CD14-positive monocyte (primary cell): ENCODE measurements at regions not wholly inside any gene's neighbourhood (a gene's known extent, or its start where the extent isn't known, plus 50 kb on each side); places are given as distances from the start of the nearest gene placed in this dataset.

ENCODE experiments used
- DNase-seq, 3 donors: peaks; one replicate each; pipeline ENCODE4 v3.0.0-alpha.2; 2011 to 2022
- H2AFZ ChIP-seq: 2 replicates; pipeline ENCODE4 v1.6.0; 2012; ENCODE audit warnings: mild to moderate bottlenecking, low read depth, low read length, inconsistent platforms; ENCODE audit not compliant: insufficient read depth, poor library complexity, severe bottlenecking
- H3K27ac ChIP-seq, 2 donors: 1 replicate in 1 of 2; 2 replicates in 1 of 2; pipeline ENCODE4 v1.5.1; 2012 to 2013; ENCODE audit warnings: low read length in 2 of 2, control low read depth in 1 of 2, inconsistent platforms in 1 of 2, low read depth in 1 of 2, mild to moderate bottlenecking in 1 of 2
- H3K27me3 ChIP-seq, 2 donors: one replicate each; pipeline versions ENCODE4 v1.6.0 to v1.6.1; 2011 to 2013; ENCODE audit warnings: low read length in 2 of 2; ENCODE audit not compliant: control insufficient read depth in 2 of 2, insufficient read depth in 2 of 2
- H3K36me3 ChIP-seq, 2 donors: replicated peaks in 1 of 2; 1 replicate in 1 of 2; 2 replicates in 1 of 2; pipeline versions ENCODE4 v1.5.1 to v1.6.1; 2012 to 2013; ENCODE audit warnings: low read length in 2 of 2, control low read depth in 1 of 2, inconsistent platforms in 1 of 2, mild to moderate bottlenecking in 1 of 2; ENCODE audit not compliant: insufficient read depth in 2 of 2, control insufficient read depth in 1 of 2
- H3K4me1 ChIP-seq, 2 donors: 1 replicate in 1 of 2; 2 replicates in 1 of 2; pipeline versions ENCODE4 v1.5.1 to v1.6.1; 2012 to 2013; ENCODE audit warnings: low read length in 2 of 2, control low read depth in 1 of 2, inconsistent platforms in 1 of 2, mild to moderate bottlenecking in 1 of 2, moderate library complexity in 1 of 2; ENCODE audit not compliant: insufficient read depth in 2 of 2, control insufficient read depth in 1 of 2
- H3K4me2 ChIP-seq: replicated peaks from 2 replicates; pipeline ENCODE3; 2012; ENCODE audit warnings: low read length, moderate library complexity, mild to moderate bottlenecking; ENCODE audit not compliant: poor library complexity, severe bottlenecking; ENCODE audit errors: extremely low read depth
- H3K4me3 ChIP-seq, 3 experiments: fragments of 200-600 bp in 1 of 3; sonication (generic) in 1 of 3; replicated peaks in 1 of 3; 1 replicate in 2 of 3; 2 replicates in 1 of 3; pipeline ENCODE4 v1.5.1; 2011 to 2013; ENCODE audit warnings: low read length in 3 of 3, mild to moderate bottlenecking in 3 of 3, control low read depth in 2 of 3, low read depth in 2 of 3, inconsistent platforms in 1 of 3, moderate library complexity in 1 of 3
- H3K79me2 ChIP-seq: 2 replicates; pipeline ENCODE4 v1.6.0; 2012; ENCODE audit warnings: mild to moderate bottlenecking, control low read depth, inconsistent platforms, low read length, moderate library complexity; ENCODE audit not compliant: insufficient read depth
- H3K9ac ChIP-seq: 2 replicates; pipeline ENCODE4 v1.6.0; 2017; ENCODE audit warnings: low read length, mild to moderate bottlenecking; ENCODE audit not compliant: insufficient read depth, poor library complexity, severe bottlenecking
- H3K9me3 ChIP-seq, 2 donors: replicated peaks in 1 of 2; 1 replicate in 1 of 2; 2 replicates in 1 of 2; pipeline versions ENCODE4 v1.5.1 to v1.6.1; 2012 to 2013; ENCODE audit warnings: low read length in 2 of 2, control low read depth in 1 of 2; ENCODE audit not compliant: control insufficient read depth in 1 of 2, insufficient read depth in 1 of 2
- H4K20me1 ChIP-seq: 2 replicates; pipeline ENCODE4 v1.6.0; 2012; ENCODE audit warnings: mild to moderate bottlenecking, low read length, control low read depth, moderate library complexity; ENCODE audit not compliant: insufficient read depth
- H3K27ac Mint-ChIP-seq, 7 donors: one replicate each; pipeline ENCODE4 v1.8.0; 2020; ENCODE audit warnings: mild to moderate bottlenecking in 7 of 7, mixed read lengths in 7 of 7, moderate library complexity in 6 of 7, inconsistent platforms in 2 of 7
- H3K27me3 Mint-ChIP-seq, 3 donors: one replicate each; pipeline ENCODE4 v1.8.0; 2021 to 2022; ENCODE audit warnings: low read depth in 3 of 3, mild to moderate bottlenecking in 3 of 3, mixed read lengths in 3 of 3, moderate library complexity in 3 of 3, inconsistent platforms in 1 of 3
- H3K36me3 Mint-ChIP-seq, 2 donors: one replicate each; pipeline ENCODE4 v1.8.0; 2020; ENCODE audit warnings: mixed read lengths in 2 of 2, inconsistent platforms in 1 of 2, mild to moderate bottlenecking in 1 of 2
- H3K4me1 Mint-ChIP-seq: one replicate; pipeline ENCODE4 v1.8.0; 2020; ENCODE audit warnings: mild to moderate bottlenecking, mixed read lengths
- H3K4me3 Mint-ChIP-seq, 2 donors: one replicate each; pipeline ENCODE4 v1.8.0; 2020; ENCODE audit warnings: mild to moderate bottlenecking in 2 of 2, mixed read lengths in 2 of 2, moderate library complexity in 1 of 2
- H3K9me3 Mint-ChIP-seq, 7 donors: one replicate each; pipeline ENCODE4 v1.8.0; 2020 to 2022; ENCODE audit warnings: mixed read lengths in 7 of 7, mild to moderate bottlenecking in 6 of 7, moderate library complexity in 6 of 7, inconsistent platforms in 2 of 7
- WGBS: methylation state at CpG from one replicate; pipeline ENCODE4 v1.1.5; 2013; ENCODE audit warnings: missing lambda C conversion rate; ENCODE audit not compliant: insufficient coverage; 5-methylcytosine and 5-hydroxymethylcytosine counted together
- intact Hi-C, 2 donors: fragments of 100-400 bp; cut with micrococcal nuclease; formaldehyde crosslinking; loops; one replicate each; pipeline versions ENCODE4 v1.15.0 to v1.15.1; 2023
- TF ChIP-seq, protein P1 (sequence below): fragments of 200-600 bp; IDR thresholded peaks from one replicate; pipeline ENCODE4 v1.8.0; 2022; ENCODE audit warnings: antibody characterized with exemption, mild to moderate bottlenecking

- no peaks in the 10 kb centered on the region for H4K20me1 ChIP-seq
- WGBS = 100% methylated on average over 1 of the region's 4 CpGs
- peaks cover 5 to 9% (median 7%) of the 10 kb centered on the region in 3 donors for H3K27me3 Mint-ChIP-seq
- H3K4me1 Mint-ChIP-seq = no peaks in the 10 kb centered on the region
- no peak overlapping the region for H3K27ac Mint-ChIP-seq
- no peak overlapping the region for H2AFZ ChIP-seq
- no peak overlapping the region for H3K4me3 Mint-ChIP-seq
- H3K36me3 ChIP-seq = no peaks in the 10 kb centered on the region
- H3K36me3 Mint-ChIP-seq = no peaks in the 10 kb centered on the region
- no peak overlapping the region for H3K9ac ChIP-seq
- intact Hi-C loops = no loop called here
- H3K4me1 ChIP-seq = no peaks in the 10 kb centered on the region
- no peak overlapping the region for H3K27ac ChIP-seq
- H3K27me3 ChIP-seq = no peaks in the 10 kb centered on the region
- TF ChIP-seq, protein P1, sequence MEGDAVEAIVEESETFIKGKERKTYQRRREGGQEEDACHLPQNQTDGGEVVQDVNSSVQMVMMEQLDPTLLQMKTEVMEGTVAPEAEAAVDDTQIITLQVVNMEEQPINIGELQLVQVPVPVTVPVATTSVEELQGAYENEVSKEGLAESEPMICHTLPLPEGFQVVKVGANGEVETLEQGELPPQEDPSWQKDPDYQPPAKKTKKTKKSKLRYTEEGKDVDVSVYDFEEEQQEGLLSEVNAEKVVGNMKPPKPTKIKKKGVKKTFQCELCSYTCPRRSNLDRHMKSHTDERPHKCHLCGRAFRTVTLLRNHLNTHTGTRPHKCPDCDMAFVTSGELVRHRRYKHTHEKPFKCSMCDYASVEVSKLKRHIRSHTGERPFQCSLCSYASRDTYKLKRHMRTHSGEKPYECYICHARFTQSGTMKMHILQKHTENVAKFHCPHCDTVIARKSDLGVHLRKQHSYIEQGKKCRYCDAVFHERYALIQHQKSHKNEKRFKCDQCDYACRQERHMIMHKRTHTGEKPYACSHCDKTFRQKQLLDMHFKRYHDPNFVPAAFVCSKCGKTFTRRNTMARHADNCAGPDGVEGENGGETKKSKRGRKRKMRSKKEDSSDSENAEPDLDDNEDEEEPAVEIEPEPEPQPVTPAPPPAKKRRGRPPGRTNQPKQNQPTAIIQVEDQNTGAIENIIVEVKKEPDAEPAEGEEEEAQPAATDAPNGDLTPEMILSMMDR = no peak
- no peaks in the 10 kb centered on the region for H3K9me3 ChIP-seq
- no peak for DNase-seq
- peaks cover 0 to 2% (median 0%) of the 10 kb centered on the region in 7 donors for H3K9me3 Mint-ChIP-seq
- H3K79me2 ChIP-seq = no peaks in the 10 kb centered on the region
- H3K4me2 ChIP-seq = no peak overlapping the region
- H3K4me3 ChIP-seq = no peak overlapping the region
These were observed 142.9 kb downstream of the SPTSSA start for GRCh38 chr14:34319140-34319539.

GRCh38 chr14:34318014-34318413, 144.0 kb downstream of the SPTSSA start:
- Histone ChIP-seq H3K27me3 (no peaks in the 10 kb centered on the region), H2AFZ (no peak overlapping the region), H3K4me2 (no peak overlapping the region), H4K20me1 (no peaks in the 10 kb centered on the region), H3K79me2 (no peaks in the 10 kb centered on the region), H3K27ac (no peak overlapping the region), H3K36me3 (no peaks in the 10 kb centered on the region), H3K4me1 (no peaks in the 10 kb centered on the region), H3K9ac (no peak overlapping the region), H3K9me3 (no peaks in the 10 kb centered on the region), H3K4me3 (no peak overlapping the region)
- Mint-ChIP-seq H3K4me1 (no peaks in the 10 kb centered on the region), H3K27me3 (peaks cover 7 to 10% (median 8%) of the 10 kb centered on the region in 3 donors), H3K4me3 (no peak overlapping the region), H3K9me3 (peaks cover 0 to 2% (median 0%) of the 10 kb centered on the region in 7 donors), H3K36me3 (no peaks in the 10 kb centered on the region), H3K27ac (no peak overlapping the region)
- TF ChIP-seq, protein P1 = no peak
- DNase-seq = no peak
- WGBS = no CpG with 5 or more reads among the region's 2 CpGs
- intact Hi-C loops = no loop called here
